GM23338 (cell line): ENCODE measurements at regions not wholly inside any gene's neighbourhood (a gene's known extent, or its start where the extent isn't known, plus 50 kb on each side); places are given as distances from the start of the nearest gene placed in this dataset.
"Not testable (repeated sequence)": the region's sequence is repeated elsewhere in the genome, so short reads cannot be mapped to it uniquely, and the experiment has no call there.

Experiments
- ATAC-seq: fragments of 200-7000 bp; cut with Tn5 transposase; 3 replicates; pipeline ENCODE4 v1.9.1; 2020
- DNase-seq: peaks from one replicate; pipeline ENCODE4 v3.0.0-alpha.2; 2015; ENCODE audit warnings: low spot score
- H2AFZ ChIP-seq: fragments of 200-600 bp; sonication (generic); 2 replicates; pipeline ENCODE4 v1.8.0; 2016; ENCODE audit warnings: antibody characterized with exemption, mild to moderate bottlenecking, moderate library complexity
- H3F3A ChIP-seq: fragments of 200-600 bp; sonication (generic); replicated peaks from 2 replicates; pipeline ENCODE4 v1.8.0; 2017; ENCODE audit warnings: antibody characterized with exemption, mixed run types, low read depth
- H3K27ac ChIP-seq: fragments of 200-600 bp; sonication (generic); 2 replicates; pipeline ENCODE4 v1.6.1; 2016; ENCODE audit warnings: low read depth
- H3K27me3 ChIP-seq: fragments of 200-600 bp; sonication (generic); 2 replicates; pipeline ENCODE4 v1.8.0; 2016; ENCODE audit warnings: mild to moderate bottlenecking, mixed run types, moderate library complexity; ENCODE audit not compliant: insufficient read depth
- H3K36me3 ChIP-seq: fragments of 200-600 bp; sonication (generic); 2 replicates; pipeline ENCODE4 v1.8.0; 2016; ENCODE audit warnings: mild to moderate bottlenecking; ENCODE audit not compliant: insufficient read depth
- H3K4me1 ChIP-seq: fragments of 200-600 bp; sonication (generic); 2 replicates; pipeline ENCODE4 v1.8.0; 2016; ENCODE audit warnings: mild to moderate bottlenecking, moderate library complexity; ENCODE audit not compliant: insufficient read depth
- H3K4me2 ChIP-seq: fragments of 200-600 bp; sonication (generic); 2 replicates; pipeline ENCODE4 v1.7.1; 2017; ENCODE audit warnings: mixed run types
- H3K4me3 ChIP-seq: fragments of 200-600 bp; sonication (generic); 2 replicates; pipeline ENCODE4 v1.6.1; 2016; ENCODE audit warnings: mixed run types
- H3K79me2 ChIP-seq: fragments of 200-600 bp; sonication (generic); replicated peaks from 2 replicates; pipeline ENCODE4 v1.8.0; 2017; ENCODE audit warnings: mild to moderate bottlenecking; ENCODE audit not compliant: insufficient read depth
- H3K9me2 ChIP-seq: fragments of 200-600 bp; sonication (generic); 2 replicates; pipeline ENCODE4 v1.8.0; 2017; ENCODE audit not compliant: insufficient read depth
- H4K20me1 ChIP-seq: fragments of 200-600 bp; sonication (generic); replicated peaks from 2 replicates; pipeline ENCODE4 v1.8.0; 2017; ENCODE audit warnings: mild to moderate bottlenecking; ENCODE audit not compliant: insufficient read depth
- H3K27ac Mint-ChIP-seq: 2 replicates; pipeline ENCODE4 v1.8.0; 2020; ENCODE audit warnings: inconsistent platforms, mild to moderate bottlenecking, moderate library complexity, mixed read lengths
- H3K27me3 Mint-ChIP-seq: 3 replicates; pipeline ENCODE4 v1.8.0; 2022; ENCODE audit warnings: low read depth, mild to moderate bottlenecking, moderate library complexity, mixed read lengths, inconsistent platforms; ENCODE audit not compliant: insufficient read depth, poor library complexity
- H3K36me3 Mint-ChIP-seq: 3 replicates; pipeline ENCODE4 v1.8.0; 2021; ENCODE audit warnings: low read depth, mild to moderate bottlenecking, inconsistent platforms, moderate library complexity, mixed read lengths
- H3K4me1 Mint-ChIP-seq: 3 replicates; pipeline ENCODE4 v1.8.0; 2020; ENCODE audit warnings: mild to moderate bottlenecking, inconsistent platforms, mixed read lengths
- H3K4me3 Mint-ChIP-seq: 3 replicates; pipeline ENCODE4 v1.8.0; 2021; ENCODE audit warnings: moderate library complexity, mild to moderate bottlenecking, inconsistent platforms, mixed read lengths
- H3K9me3 Mint-ChIP-seq: 3 replicates; pipeline ENCODE4 v1.8.0; 2020; ENCODE audit warnings: moderate library complexity, mild to moderate bottlenecking, inconsistent platforms, mixed read lengths
- CTCF ChIP-seq, 2 experiments: fragments of 200-600 bp in 1 of 2; sonication (generic) in 1 of 2; conservative IDR thresholded peaks; 2 replicates each; pipeline versions ENCODE4 v1.5.1 to v1.6.1; 2016 to 2017; ENCODE audit warnings: antibody characterized with exemption in 2 of 2, low read depth in 2 of 2, mild to moderate bottlenecking in 2 of 2, moderate library complexity in 1 of 2
- JUNB ChIP-seq: IDR thresholded peaks from one replicate; pipeline ENCODE4 v1.6.1; 2016; ENCODE audit warnings: antibody characterized with exemption; ENCODE audit not compliant: unreplicated experiment
- NANOG ChIP-seq: IDR thresholded peaks from 2 replicates; pipeline ENCODE4 v1.6.1; 2016; ENCODE audit warnings: antibody characterized with exemption, borderline replicate concordance
- POLR2AphosphoS5 ChIP-seq: IDR thresholded peaks from 2 replicates; pipeline ENCODE4 v1.6.1; 2016; ENCODE audit warnings: antibody characterized with exemption, low read depth
- STAT1 ChIP-seq: IDR thresholded peaks from one replicate; pipeline ENCODE4 v1.6.1; 2016; ENCODE audit warnings: antibody characterized with exemption; ENCODE audit not compliant: unreplicated experiment
- ZNF331 ChIP-seq: fragments of 250-450 bp; sonication (Bioruptor Pico); IDR thresholded peaks from 2 replicates; pipeline ENCODE4 v1.5.0; 2020; ENCODE audit warnings: low read depth, mild to moderate bottlenecking, moderate library complexity

GRCh38 chr18:8914404-8915264 lies 187.9 kb upstream of the NDUFV2 start:
- H3K9me2 ChIP-seq, H3K4me1 Mint-ChIP-seq, H3K4me3 ChIP-seq, DNase-seq, H3K4me2 ChIP-seq, H3K27ac ChIP-seq, H4K20me1 ChIP-seq, H3K27me3 ChIP-seq, H3K27ac Mint-ChIP-seq, H3K4me1 ChIP-seq, H2AFZ ChIP-seq, H3K79me2 ChIP-seq, ATAC-seq, H3K27me3 Mint-ChIP-seq, H3K4me3 Mint-ChIP-seq, H3K36me3 ChIP-seq, H3F3A ChIP-seq: not testable (repeated sequence)
- peaks cover 22% of the 10 kb centered on the region for H3K36me3 Mint-ChIP-seq
- peaks cover 37% of the 10 kb centered on the region for H3K9me3 Mint-ChIP-seq

GRCh38 chr18:8920856-8921787 lies 181.4 kb upstream of the NDUFV2 start:
- H3K27ac ChIP-seq, ATAC-seq, H3K4me3 Mint-ChIP-seq, H3K79me2 ChIP-seq, H3K27me3 Mint-ChIP-seq, H3K4me1 ChIP-seq, H2AFZ ChIP-seq, H3K9me2 ChIP-seq, H3K4me1 Mint-ChIP-seq, H3K27ac Mint-ChIP-seq, DNase-seq, H3K27me3 ChIP-seq, H3K36me3 ChIP-seq, H3K4me3 ChIP-seq, H3K4me2 ChIP-seq, H4K20me1 ChIP-seq, H3F3A ChIP-seq: not testable (repeated sequence)
- Mint-ChIP-seq H3K36me3 (peaks cover 11% of the 10 kb centered on the region; the same call in 2 of the 3 replicates), H3K9me3 (peaks cover 20% of the 10 kb centered on the region)
- peak in 1 of 2 experiments; percentile 36; a peak in 3 of 4 replicates for TF ChIP-seq CTCF (conservative IDR thresholded peaks at IDR 0.05; ENCODE audit: low read depth in 2 of 2)

- H2AFZ ChIP-seq: no peak overlapping the region
- H4K20me1 ChIP-seq: no peaks in the 10 kb centered on the region
- no peak overlapping the region for H3K4me3 Mint-ChIP-seq
- H3K4me2 ChIP-seq: no peak overlapping the region
- no peak overlapping the region for H3K4me3 ChIP-seq
- peaks cover 12% of the 10 kb centered on the region for H3K4me1 Mint-ChIP-seq
- H3F3A ChIP-seq: peaks cover 4% of the 10 kb centered on the region; the same call in 1 of the 2 replicates
- peaks cover 9% of the 10 kb centered on the region for H3K4me1 ChIP-seq
- no peak overlapping the region for H3K27ac Mint-ChIP-seq
- DNase-seq (no peak), ATAC-seq (no peak)
- no peaks in the 10 kb centered on the region for H3K27me3 ChIP-seq
- H3K27ac ChIP-seq: no peak overlapping the region
- H3K9me2 ChIP-seq: 0 out of 2 replicates have a peak, but pooled peaks cover 5% of the 10 kb centered on the region
- no peak for TF ChIP-seq JUNB
- TF ChIP-seq POLR2AphosphoS5: no peak
- no peak for TF ChIP-seq ZNF331
- TF ChIP-seq NANOG: no peak
- TF ChIP-seq CTCF (conservative IDR thresholded peaks at IDR 0.05; ENCODE audit: low read depth in 2 of 2): no peak
- no peak for TF ChIP-seq STAT1
- H3K36me3 Mint-ChIP-seq: peaks cover 40% of the 10 kb centered on the region
- peaks cover 54% of the 10 kb centered on the region for H3K9me3 Mint-ChIP-seq
- no peaks in the 10 kb centered on the region for H3K79me2 ChIP-seq
- peaks cover 19% of the 10 kb centered on the region for H3K36me3 ChIP-seq
- H3K27me3 Mint-ChIP-seq: no peaks in the 10 kb centered on the region
These were observed 176.0 kb upstream of the NDUFV2 start for GRCh38 chr18:8926464-8926863.
